CD1c-positive myeloid dendritic cell (primary cell): ENCODE measurements at regions not wholly inside any gene's neighbourhood (a gene's known extent, or its start where the extent isn't known, plus 50 kb on each side); places are given as distances from the start of the nearest gene placed in this dataset.

ENCODE experiments used
- DNase-seq: peaks from one replicate; pipeline ENCODE4 v3.0.0-alpha.2; 2016; ENCODE audit errors: extremely low spot score

GRCh38 chr3:18827664-18828063, 320.6 kb upstream of the KCNH8 start:
- DNase-seq = no peak

DNA sequence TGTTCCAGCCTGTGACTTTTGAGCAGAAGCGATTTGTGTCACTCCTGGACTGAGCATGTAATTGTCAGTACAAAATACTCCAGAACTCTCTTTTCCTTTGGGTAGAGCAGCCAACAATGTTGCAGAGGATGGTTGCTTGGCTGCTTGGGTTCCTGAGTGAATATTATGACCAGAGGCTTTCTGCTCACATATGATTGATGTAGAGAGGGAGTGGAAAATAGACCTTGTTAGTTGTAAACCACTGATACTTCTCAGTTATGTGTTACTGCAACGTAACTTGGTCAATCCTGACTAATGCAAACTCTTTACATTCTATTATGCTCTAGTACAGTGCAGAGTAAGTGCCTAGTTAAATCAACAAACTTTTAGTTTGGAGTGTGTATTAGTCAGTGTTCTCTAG, 322.6 kb upstream of the KCNH8 start:
- DNase-seq = no peak

GRCh38 chr3:18813300-18813699, 335.0 kb upstream of the KCNH8 start:
- no peak for DNase-seq

DNA sequence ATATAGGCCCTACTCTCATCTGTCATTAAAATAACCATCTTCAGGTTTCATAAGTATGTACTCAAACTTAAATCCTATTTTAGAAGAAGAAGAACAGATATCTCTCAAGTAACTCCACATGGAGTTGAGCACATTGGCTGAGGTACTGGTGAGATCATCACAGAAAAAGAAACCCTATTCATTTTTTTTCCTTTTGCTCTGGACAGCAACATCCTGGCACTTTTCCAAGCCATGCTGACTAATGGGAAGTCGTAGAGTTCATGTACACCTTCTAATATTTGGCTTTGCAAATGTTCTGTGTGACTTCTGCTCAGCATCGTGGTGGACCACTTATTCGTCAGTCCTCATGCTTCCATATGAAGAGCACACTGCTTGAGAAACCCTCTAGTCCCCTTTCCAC, 336.0 kb upstream of the KCNH8 start:
- DNase-seq = no peak

DNA sequence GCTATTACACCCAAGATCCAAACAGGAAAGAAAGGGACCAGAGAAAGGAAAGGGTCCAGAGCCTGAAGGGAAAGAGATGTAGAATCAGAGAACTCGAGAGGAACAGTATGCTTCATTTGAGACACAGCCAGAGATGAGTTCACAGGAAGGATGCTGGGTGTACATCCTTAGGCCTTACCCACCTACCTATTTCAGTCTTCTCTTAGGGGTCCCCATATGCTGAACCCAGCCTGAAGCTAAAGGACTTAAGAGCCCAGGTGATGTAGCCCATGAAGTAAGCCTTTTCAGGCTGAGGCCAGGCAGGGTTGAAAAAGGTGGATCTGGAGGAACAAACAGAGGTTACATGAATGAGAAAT, 338.0 kb upstream of the KCNH8 start:
- DNase-seq = no peak

- no peak for DNase-seq
These were observed 338.5 kb upstream of the KCNH8 start for GRCh38 chr3:18809640-18810305.

GRCh38 chr3:18808429-18808828, 339.9 kb upstream of the KCNH8 start:
- no peak for DNase-seq

DNA sequence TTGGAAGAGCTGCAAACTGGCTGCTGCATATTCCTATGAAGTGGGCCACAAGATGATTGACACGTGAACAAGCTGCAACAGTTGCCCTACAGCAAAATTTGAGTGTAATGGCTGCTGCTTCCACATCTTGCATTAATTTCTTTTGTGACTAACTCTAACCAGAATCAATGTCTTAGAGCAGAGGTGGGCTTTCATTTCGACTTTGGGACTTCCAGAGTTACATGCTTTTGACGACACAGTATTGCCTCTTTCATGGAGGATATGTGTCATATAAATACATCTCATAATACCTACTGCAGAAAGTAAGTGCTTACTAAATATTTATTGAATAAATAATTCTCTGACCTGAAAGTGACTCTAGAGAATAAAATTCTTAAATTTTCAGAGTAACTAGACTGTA, 340.7 kb upstream of the KCNH8 start:
- DNase-seq = no peak

- no peak for DNase-seq
These were observed 341.7 kb upstream of the KCNH8 start for GRCh38 chr3:18806633-18807032.

GRCh38 chr3:18797378-18797777, 350.9 kb upstream of the KCNH8 start:
- DNase-seq = no peak

- DNase-seq = no peak
These were observed 353.2 kb upstream of the KCNH8 start for GRCh38 chr3:18795078-18795477.

- DNase-seq = no peak
These were observed 356.6 kb upstream of the KCNH8 start for GRCh38 chr3:18791752-18792151.

DNA sequence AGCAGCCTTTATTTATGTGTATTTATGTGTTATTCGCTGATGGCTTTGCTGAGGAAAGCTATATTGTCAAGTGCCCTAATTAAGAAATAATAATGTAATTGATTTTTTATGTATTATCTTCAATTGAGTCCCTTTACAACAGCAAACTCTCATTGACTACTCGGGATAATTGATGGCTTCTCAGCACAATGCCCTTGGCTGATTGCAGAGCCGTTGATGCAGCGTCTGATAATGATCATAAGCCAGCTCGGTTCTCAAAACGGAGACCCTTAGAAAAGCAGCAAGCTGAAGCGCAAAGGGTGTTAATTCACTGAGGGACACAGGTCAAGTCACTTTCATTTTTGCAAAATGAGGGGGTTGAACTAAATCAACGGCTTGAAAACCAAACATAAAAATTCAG, 357.1 kb upstream of the KCNH8 start:
- no peak for DNase-seq

GRCh38 chr3:18790384-18790783, 357.9 kb upstream of the KCNH8 start:
- DNase-seq = no peak

- no peak for DNase-seq
These were observed 358.6 kb upstream of the KCNH8 start for GRCh38 chr3:18789734-18790133.

DNA sequence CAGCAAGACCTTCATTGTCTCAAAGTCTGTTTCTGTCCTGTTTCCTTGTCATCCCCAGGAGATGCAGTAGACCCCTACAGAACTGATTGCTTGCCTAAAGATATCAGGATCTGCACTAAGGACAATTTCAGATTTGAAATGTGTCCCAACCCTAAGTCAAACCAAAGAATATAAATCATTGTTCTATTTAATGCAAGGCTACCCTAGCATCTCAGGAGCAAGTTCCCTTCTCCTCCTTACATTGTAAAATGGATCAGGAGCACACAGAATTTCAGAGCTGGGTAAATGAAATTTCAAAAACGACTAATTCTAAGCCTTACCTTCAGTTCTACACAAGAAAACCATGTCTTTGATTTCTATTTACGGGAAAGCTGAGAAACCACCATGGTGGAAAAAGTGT, 360.9 kb upstream of the KCNH8 start:
- no peak for DNase-seq

DNA sequence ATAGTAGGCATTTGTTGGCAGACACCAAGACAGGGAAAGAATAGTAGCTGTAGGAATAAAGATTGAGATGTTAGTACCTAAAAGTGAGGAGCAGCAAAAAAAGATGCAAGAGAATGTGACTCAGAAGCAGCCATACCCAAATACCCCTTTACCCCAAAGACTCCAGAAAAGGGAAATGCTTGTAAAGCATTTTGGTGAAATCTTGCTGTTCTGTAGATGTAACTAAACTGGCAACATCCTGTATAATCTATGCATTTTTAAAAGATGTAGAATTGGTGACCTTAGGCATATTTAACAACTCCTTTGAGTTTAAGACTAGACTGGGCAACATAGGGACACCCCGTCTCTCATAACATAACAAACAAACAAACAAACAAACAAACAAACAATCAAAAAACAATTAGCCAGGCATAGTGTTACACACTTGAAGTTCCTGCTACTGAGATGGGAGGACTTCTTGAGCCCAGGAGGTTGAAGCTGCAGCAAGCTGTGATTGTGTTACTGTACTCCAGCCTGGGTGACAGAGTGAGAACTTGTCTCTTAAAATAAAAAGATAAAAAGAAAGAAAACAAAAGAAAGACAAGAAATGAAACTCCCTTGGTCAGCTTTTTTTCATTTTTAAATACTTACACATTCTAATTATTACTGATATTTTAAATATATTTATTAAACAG, 361.5 kb upstream of the KCNH8 start:
- DNase-seq = no peak

- no peak for DNase-seq
These were observed 357.1 kb upstream of the SATB1 start for GRCh38 chr3:18782191-18782590.

GRCh38 chr3:18780959-18781358, 355.8 kb upstream of the SATB1 start:
- no peak for DNase-seq

DNA sequence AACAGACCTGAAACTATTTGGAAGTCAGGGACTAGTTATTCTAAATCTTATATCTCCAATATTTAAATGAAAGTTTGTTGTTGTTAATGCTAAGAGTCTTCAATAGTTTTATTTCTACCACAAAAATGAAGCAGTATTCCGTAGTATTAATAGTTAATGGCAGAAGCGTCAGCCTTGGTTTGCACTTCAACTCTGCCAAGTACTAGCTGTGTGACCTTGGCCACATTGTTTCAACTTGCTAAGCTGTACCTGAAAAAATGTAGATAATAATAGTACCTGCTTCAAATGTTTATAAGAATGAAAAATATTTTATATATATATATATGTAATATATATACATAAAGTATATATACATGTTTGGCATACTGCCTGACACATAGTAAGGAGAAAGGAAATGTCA, 354.6 kb upstream of the SATB1 start:
- no peak for DNase-seq

DNA sequence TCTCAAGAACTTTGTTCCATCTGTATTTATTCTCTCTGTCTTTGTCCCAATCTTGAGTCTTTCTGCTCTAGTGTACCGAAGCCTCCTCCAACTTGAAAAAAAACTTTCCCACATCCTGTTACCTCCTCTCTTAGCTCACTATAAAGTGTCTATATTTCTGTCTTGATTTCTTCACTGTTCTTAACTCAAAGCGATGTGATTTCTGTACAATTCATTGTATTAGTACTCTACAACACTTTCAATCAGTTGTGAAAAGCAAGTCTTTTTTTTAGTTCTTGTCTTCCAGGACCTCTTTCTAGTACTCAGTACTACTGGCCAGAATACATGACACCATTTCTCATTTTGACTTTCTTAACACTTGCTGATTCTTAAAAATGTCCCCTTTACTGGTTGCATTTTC, 353.5 kb upstream of the SATB1 start:
- no peak for DNase-seq

GRCh38 chr3:18778094-18778493, 353.0 kb upstream of the SATB1 start:
- no peak for DNase-seq

GRCh38 chr3:18775501-18775900, 350.4 kb upstream of the SATB1 start:
- DNase-seq = no peak
